Panc1 (cell line): ENCODE measurements at regions not wholly inside any gene's neighbourhood (a gene's known extent, or its start where the extent isn't known, plus 50 kb on each side); places are given as distances from the start of the nearest gene placed in this dataset.

Experiments
- ATAC-seq: fragments of 200-7000 bp; cut with Tn5 transposase; 2 replicates; pipeline ENCODE4 v1.9.1; 2020; ENCODE audit warnings: mild to moderate bottlenecking, moderate library complexity
- BruUV-seq: library from RNA; stranded (reverse); fragments of 400-500 nt; replicated peaks from 2 replicates; lab custom pipeline; 2021; lab: Mats Ljungman, UMichigan
- CTCF ChIA-PET: fragments of 300-600 bp; sonication (Branson Sonifier 250); formaldehyde crosslinking; loops from one replicate; lab custom pipeline; 2022; ENCODE audit warnings: antibody characterized with exemption; lab: Charles Lee
- POLR2A ChIA-PET: fragments of 300-600 bp; sonication (Branson Sonifier 250); formaldehyde crosslinking; loops from one replicate; lab custom pipeline; 2022; ENCODE audit warnings: antibody characterized with exemption; lab: Charles Lee
- DNase-seq: peaks from one replicate; pipeline ENCODE4 v3.0.0-alpha.2; 2010; ENCODE audit warnings: low read depth, low spot score
- H3K27ac ChIP-seq: 2 replicates; pipeline ENCODE4 v1.5.1; 2011; ENCODE audit warnings: mild to moderate bottlenecking, low read length, inconsistent platforms
- H3K27me3 ChIP-seq: fragments of 200-500 bp; sonication (Bioruptor generic); 2 replicates; pipeline ENCODE4 v1.6.0; 2014; ENCODE audit warnings: low read length, inconsistent platforms; ENCODE audit not compliant: control insufficient read depth, insufficient read depth
- H3K36me3 ChIP-seq: fragments of 200-500 bp; sonication (Bioruptor generic); 2 replicates; pipeline ENCODE4 v1.5.1; 2014; ENCODE audit warnings: inconsistent platforms, mild to moderate bottlenecking, low read length, moderate library complexity; ENCODE audit not compliant: control insufficient read depth, insufficient read depth
- H3K4me1 ChIP-seq: 2 replicates; pipeline ENCODE4 v1.5.1; 2011; ENCODE audit warnings: inconsistent platforms, mild to moderate bottlenecking, low read length, moderate library complexity; ENCODE audit not compliant: control insufficient read depth, insufficient read depth
- H3K4me3 ChIP-seq, 2 experiments: 2 replicates each; pipeline ENCODE4 v1.5.1; 2011 to 2012; ENCODE audit warnings: low read depth in 2 of 2, low read length in 2 of 2, mild to moderate bottlenecking in 2 of 2, inconsistent platforms in 1 of 2, moderate library complexity in 1 of 2
- H3K9me3 ChIP-seq: fragments of 200-500 bp; sonication (Bioruptor generic); 2 replicates; pipeline ENCODE4 v1.5.1; 2014; ENCODE audit warnings: low read depth, mild to moderate bottlenecking, inconsistent platforms, low read length, moderate library complexity; ENCODE audit not compliant: control insufficient read depth, insufficient read depth
- POLR2AphosphoS5 ChIP-seq: IDR thresholded peaks from 2 replicates; pipeline ENCODE4 v1.6.1; 2012; ENCODE audit warnings: mild to moderate bottlenecking, low read depth, low read length, moderate library complexity
- SIN3A ChIP-seq: IDR thresholded peaks from 2 replicates; pipeline ENCODE4 v1.6.1; 2012; ENCODE audit warnings: low read depth, mild to moderate bottlenecking, low read length, moderate library complexity, borderline replicate concordance; ENCODE audit not compliant: insufficient read depth
- TCF7L2 ChIP-seq: IDR thresholded peaks from 2 replicates; pipeline ENCODE4 v1.6.1; 2011; ENCODE audit warnings: mild to moderate bottlenecking, low read depth, low read length, inconsistent platforms
- in situ Hi-C: cut with HindIII; loops from 2 replicates; pipeline ENCODE4 v1.10.0; 2016; ENCODE audit warnings: low sequenced_read_pairs, low pct_unique_long_range_greater_than_20kb
- intact Hi-C: fragments of 100-400 bp; cut with micrococcal nuclease; formaldehyde crosslinking; loops from one replicate; pipeline ENCODE4 v1.10.0; 2022; ENCODE audit not compliant: unreplicated experiment
- TF ChIP-seq, protein P1 (sequence below), 2 experiments: IDR thresholded peaks; 2 replicates each; pipeline ENCODE4 v1.6.1; 2011 to 2012; ENCODE audit warnings: low read depth in 2 of 2, control low read depth in 1 of 2, low read length in 1 of 2, mild to moderate bottlenecking in 1 of 2, moderate library complexity in 1 of 2; ENCODE audit not compliant: insufficient read depth in 1 of 2
- TF ChIP-seq, protein P2 (sequence below): fragments of 450-650 bp; IDR thresholded peaks from 2 replicates; pipeline ENCODE4 v1.5.1; 2017; ENCODE audit warnings: mild to moderate bottlenecking

DNA sequence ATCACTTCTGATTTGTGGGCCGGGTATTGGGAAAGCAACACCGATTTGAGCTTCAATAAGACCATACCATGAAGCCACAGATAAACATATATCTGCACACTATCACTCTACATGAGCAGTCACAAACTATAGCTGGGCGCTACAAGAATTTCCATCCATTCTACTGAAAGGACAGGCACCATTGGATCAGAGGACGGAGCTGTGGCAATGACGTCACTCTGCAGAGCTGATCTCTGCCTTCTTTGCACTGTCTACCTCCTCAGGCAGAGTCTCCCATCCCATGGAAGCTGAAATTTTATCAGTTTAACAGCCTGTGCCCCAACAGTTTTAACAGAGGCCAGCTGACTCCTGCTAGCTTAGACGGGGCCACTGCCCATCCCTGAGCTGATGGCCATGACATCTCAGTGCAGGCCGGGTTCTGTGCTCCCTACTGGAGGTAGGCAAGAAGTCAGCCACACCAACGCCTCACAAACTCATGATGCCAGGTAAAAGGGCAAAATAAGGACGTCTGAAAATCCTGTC, 389.6 kb upstream of the SALL3 start:
- Histone ChIP-seq H3K27me3 (peaks cover 2% of the 10 kb centered on the region; the same call in 1 of the 2 replicates), H3K9me3 (no peaks in the 10 kb centered on the region), H3K36me3 (no peaks in the 10 kb centered on the region), H3K4me3 (no peak overlapping the region), H3K27ac (no peak overlapping the region), H3K4me1 (no peaks in the 10 kb centered on the region)
- in situ Hi-C loops, result no loop called here
- no peak for DNase-seq
- TF ChIP-seq POLR2AphosphoS5, result no peak
- TF ChIP-seq, protein P1, sequence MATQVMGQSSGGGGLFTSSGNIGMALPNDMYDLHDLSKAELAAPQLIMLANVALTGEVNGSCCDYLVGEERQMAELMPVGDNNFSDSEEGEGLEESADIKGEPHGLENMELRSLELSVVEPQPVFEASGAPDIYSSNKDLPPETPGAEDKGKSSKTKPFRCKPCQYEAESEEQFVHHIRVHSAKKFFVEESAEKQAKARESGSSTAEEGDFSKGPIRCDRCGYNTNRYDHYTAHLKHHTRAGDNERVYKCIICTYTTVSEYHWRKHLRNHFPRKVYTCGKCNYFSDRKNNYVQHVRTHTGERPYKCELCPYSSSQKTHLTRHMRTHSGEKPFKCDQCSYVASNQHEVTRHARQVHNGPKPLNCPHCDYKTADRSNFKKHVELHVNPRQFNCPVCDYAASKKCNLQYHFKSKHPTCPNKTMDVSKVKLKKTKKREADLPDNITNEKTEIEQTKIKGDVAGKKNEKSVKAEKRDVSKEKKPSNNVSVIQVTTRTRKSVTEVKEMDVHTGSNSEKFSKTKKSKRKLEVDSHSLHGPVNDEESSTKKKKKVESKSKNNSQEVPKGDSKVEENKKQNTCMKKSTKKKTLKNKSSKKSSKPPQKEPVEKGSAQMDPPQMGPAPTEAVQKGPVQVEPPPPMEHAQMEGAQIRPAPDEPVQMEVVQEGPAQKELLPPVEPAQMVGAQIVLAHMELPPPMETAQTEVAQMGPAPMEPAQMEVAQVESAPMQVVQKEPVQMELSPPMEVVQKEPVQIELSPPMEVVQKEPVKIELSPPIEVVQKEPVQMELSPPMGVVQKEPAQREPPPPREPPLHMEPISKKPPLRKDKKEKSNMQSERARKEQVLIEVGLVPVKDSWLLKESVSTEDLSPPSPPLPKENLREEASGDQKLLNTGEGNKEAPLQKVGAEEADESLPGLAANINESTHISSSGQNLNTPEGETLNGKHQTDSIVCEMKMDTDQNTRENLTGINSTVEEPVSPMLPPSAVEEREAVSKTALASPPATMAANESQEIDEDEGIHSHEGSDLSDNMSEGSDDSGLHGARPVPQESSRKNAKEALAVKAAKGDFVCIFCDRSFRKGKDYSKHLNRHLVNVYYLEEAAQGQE (IDR thresholded peaks at IDR 0.05; ENCODE audit: insufficient read depth in 1 of 2, low read depth in 2 of 2, low read length in 1 of 2), result no peak
- no peak for TF ChIP-seq SIN3A
- TF ChIP-seq, protein P2, sequence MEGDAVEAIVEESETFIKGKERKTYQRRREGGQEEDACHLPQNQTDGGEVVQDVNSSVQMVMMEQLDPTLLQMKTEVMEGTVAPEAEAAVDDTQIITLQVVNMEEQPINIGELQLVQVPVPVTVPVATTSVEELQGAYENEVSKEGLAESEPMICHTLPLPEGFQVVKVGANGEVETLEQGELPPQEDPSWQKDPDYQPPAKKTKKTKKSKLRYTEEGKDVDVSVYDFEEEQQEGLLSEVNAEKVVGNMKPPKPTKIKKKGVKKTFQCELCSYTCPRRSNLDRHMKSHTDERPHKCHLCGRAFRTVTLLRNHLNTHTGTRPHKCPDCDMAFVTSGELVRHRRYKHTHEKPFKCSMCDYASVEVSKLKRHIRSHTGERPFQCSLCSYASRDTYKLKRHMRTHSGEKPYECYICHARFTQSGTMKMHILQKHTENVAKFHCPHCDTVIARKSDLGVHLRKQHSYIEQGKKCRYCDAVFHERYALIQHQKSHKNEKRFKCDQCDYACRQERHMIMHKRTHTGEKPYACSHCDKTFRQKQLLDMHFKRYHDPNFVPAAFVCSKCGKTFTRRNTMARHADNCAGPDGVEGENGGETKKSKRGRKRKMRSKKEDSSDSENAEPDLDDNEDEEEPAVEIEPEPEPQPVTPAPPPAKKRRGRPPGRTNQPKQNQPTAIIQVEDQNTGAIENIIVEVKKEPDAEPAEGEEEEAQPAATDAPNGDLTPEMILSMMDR, result no peak
- TF ChIP-seq TCF7L2, result no peak
- CTCF ChIA-PET, result no interaction called here
- BruUV-seq, result no TSS peak
- POLR2A ChIA-PET, result no interaction called here
- intact Hi-C loops, result no loop called here
- ATAC-seq, result no peak

DNA sequence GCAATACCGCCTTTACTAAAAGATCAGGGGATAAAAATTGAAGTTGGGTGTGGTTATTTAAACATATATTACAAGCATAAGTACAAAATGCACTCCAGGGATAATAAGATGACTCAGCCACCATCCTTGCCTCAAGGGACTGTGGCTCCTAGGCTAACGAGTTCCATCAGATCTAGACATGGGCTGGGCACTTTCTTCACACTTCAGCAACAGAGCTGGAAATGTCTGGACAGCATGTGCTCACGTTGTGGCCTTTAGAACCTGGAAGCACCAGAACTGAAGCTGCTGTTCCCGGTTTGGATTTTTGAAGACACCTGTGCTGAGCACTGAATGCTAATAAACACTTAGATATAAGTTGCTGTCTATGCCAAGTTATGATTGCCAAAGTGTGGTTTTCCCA, 384.2 kb upstream of the SALL3 start:
- TF ChIP-seq POLR2AphosphoS5 (no peak), SIN3A (no peak), TCF7L2 (no peak)
- TF ChIP-seq, protein P2, result no peak
- TF ChIP-seq, protein P1 (IDR thresholded peaks at IDR 0.05; ENCODE audit: insufficient read depth in 1 of 2, low read depth in 2 of 2, low read length in 1 of 2), result no peak
- Histone ChIP-seq H3K27me3 (peaks cover 4% of the 10 kb centered on the region; the same call in 1 of the 2 replicates), H3K4me3 (no peak overlapping the region), H3K4me1 (no peaks in the 10 kb centered on the region), H3K36me3 (no peaks in the 10 kb centered on the region), H3K27ac (no peak overlapping the region), H3K9me3 (no peaks in the 10 kb centered on the region)
- ATAC-seq, result no peak
- CTCF ChIA-PET, result no interaction called here
- POLR2A ChIA-PET, result no interaction called here
- DNase-seq, result no peak
- intact Hi-C loops (no loop called here), in situ Hi-C loops (no loop called here)
- BruUV-seq, result no TSS peak
